NCI-H187 treated with DMSO at 0.1 percent for 48 hours (cell line): ENCODE measurements at regions not wholly inside any gene's neighbourhood (a gene's known extent, or its start where the extent isn't known, plus 50 kb on each side); places are given as distances from the start of the nearest gene placed in this dataset.
"Not testable (repeated sequence)": the region's sequence is repeated elsewhere in the genome, so short reads cannot be mapped to it uniquely, and the experiment has no call there.

ENCODE experiments used
- DNase-seq: peaks from one replicate; lab custom pipeline; 2025; lab: John Stamatoyannopoulos, UW

DNA sequence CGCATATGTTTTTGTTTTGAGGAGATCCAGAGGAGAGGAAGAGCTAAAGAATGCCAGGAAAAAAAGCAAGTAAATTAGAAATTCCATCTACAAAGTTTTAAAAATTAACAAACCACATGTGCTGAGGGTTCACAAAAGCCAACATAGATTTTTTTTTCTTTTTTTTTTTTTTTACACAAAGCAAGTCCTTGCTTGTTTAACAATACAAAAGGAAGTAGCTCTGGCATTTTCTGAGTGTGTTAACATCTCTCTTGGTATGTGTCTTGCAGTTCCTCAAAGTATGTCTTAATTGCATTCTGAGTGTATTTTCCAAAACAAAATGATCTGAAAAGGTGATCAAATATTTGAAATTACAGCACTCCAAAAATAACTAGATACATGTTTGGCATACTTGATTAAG is 1682.7 kb upstream of the AGA start:
- DNase-seq: no peak

DNA sequence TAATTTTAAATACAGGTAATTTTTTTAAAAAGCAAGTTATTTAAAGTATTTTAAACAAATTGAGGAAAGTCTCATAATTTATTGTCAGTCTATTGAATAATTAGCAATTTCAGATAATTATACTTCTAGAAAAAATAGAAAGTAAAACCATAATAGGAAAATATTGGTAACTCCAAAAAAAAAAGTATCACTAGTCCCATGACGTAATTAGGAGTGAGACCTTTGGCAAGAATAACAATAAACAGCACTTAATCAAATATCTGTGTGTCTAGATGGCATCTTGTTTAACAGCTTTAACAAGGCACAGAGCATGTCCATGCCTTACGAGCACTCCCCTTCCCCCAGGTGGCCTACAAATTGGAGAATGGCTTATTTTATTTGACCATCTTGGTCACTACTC is 1683.6 kb upstream of the AGA start:
- DNase-seq: no peak

DNA sequence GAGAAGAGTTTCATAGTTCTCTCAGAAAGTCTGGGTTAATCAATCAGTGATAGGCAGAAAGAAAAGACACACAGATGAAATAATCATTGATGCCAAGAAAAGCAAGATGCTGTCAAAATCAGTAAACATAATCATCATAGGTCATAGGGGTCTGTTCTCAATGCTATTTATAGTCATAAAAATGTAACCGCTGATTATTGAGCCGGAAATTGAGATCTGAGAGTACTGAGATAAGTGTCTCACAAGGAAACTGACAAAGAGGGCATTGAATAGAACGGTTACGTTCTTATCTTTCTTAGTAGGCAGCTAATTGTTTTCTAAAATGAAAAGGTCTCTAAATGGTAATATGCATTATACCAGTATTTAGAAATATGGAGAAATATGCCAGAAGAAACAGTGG is 1686.1 kb upstream of the AGA start:
- DNase-seq: no peak

DNA sequence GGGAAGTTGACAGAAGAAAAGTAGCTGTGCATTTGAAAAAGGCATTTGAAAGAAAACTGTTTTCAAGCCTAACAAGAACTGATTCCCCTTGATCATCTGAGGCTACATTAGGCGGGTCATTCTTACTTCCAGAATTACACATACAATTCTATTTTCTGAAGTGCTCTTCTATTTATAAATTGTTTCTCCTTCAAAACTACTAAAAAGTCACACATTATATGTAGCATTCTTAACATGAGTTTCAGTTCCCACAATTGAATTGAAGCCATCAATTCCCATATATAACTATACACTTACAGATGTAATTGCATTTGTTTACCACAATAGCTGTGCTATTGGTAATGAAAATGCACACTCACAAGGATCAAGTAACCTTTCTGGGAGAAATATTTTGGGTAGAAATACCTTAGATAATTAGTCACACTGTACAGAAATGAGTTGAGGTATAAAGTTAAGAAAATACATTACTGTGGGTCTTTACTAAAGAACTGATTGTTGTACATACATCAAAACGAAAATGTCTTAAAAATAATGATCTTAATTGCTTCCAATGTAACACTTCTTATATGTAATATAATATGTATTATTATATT is 1688.0 kb upstream of the AGA start:
- no peak for DNase-seq

DNA sequence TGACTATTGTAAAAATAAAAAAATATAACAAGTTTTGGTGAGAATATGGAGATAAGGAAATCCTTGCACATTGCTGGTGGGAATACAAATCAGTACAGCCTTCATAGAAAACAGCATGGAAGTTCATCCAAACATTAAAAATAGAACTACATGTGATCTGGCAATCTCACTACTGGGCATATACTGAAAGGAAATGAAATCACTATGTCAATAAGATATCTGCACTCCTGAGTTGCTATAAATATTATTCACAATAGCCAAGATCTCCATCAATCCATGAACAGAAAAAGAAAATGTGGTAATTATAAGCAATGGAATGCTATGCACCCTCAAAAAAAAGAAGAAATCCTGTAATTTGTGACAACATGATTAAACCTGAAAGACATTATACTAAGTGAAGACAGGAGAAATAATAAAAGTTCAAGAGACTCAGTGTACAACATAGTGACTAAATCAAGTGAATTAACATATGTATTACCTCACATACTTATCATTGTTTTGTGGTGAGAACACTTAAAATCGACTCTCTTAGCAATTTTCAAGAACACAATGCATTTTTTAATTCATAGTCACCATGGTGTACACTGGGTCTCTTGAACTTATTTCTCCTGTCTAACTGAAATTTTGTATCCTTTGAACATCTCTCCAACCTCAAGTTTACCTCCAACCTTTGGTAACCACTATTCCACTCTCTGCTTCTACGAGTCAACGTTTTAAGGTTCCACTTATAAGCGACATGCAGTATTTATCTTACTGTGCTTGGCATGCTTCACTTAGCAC is 1703.7 kb upstream of the AGA start:
- DNase-seq: no peak

DNA sequence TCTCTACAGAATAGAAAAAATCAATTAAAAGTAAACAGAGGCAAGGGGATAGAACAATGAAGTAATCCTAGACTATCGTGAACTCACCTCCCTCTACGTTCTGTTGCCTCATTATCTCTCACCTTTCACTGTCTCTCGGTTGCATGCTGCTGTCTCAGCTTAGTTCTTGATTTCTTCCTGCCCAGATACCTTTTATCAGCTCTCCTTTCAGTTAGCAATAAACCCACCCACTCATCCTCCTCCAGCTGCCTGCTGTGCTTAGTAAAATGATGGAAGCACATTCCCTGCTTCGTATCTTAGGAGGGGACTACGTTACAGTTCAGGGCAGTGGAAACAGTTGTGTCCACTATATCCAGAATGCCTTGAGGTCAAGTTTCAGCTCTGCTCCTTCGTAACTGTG is 1709.5 kb upstream of the AGA start:
- no peak for DNase-seq

DNA sequence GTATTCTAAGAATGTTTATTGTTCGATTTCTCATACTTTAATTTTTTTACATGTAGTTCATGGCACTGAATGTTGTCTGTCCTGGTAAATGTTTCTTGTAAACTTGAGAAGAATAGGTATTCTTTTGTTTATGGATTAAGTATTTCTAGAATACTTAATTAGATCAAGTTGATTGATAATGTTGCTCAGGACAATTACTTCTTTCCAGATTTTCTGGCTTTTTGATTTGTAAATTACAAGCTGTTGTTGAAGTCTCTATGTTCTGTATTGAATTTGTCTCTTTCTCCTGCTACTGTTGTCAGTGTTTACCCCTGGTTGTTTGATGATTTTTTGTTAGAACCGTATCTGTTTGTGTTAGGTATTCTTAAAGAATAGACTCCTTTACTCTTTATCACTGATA is 1720.9 kb upstream of the AGA start:
- no peak for DNase-seq

DNA sequence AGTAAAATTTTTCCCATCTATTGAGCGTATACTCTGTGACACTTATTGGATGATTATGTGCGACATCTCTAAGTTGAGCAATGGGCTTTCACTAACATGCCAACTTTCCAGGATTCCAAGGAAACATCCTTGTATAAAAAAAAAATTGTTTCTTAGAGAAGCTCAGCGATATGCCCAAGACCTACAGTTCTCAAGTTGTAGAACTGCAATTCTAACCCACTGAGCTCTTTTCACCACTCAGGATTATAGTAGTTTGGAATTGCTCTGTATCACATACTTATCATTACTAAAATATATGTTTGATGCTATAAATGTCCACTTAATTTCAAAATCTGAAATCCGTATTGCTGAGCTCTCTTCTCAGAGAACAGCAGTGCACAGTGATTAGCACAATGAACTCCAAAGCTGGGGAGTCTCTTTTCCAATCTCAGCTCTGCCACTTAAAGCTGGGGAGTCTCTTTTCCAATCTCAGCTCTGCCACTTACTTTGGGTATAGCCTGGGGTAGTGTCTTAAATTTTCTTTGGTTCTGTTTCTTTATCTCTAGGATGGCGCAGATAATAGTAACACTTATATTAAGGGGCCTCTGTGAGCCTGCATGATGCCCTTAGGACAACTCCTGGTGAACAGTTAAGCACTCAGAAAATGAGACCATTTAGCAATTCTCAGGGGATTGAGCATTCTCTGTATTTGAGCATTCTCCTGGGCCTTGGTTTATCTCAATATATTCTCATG is 1722.2 kb upstream of the AGA start:
- no peak for DNase-seq

DNA sequence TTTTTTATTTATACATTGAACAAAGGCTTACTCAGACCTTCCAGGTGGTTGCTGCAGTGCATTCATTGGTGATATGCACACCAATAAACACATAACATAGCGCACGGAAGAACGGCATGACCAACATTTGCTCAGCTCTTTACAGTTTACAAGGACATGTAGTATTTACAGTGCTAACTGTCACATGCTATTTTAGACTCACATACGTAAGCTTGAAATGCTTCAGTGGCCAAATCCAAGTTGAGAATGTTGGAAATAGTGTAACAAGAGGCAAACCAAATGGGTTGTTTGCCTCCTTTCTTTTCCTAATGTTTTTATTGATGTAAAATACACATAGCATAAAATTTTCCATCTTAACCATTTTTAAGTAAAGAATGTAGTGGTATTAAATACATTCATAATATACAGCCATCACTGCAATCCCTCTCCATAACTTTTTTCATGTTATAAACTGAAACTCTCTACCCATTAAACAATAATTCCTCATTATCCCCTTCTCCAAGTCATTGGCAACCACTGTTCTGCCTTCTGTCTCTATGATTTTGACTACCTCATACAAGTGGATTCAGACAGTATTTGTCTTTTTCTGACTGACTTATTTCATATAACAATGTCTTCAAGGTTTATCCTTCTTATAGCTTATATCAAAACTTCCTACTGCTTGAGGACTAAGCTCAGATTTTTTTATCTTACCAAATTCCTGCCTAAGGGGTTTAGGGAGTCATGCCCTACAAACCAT is 1722.9 kb upstream of the AGA start:
- DNase-seq: no peak

DNA sequence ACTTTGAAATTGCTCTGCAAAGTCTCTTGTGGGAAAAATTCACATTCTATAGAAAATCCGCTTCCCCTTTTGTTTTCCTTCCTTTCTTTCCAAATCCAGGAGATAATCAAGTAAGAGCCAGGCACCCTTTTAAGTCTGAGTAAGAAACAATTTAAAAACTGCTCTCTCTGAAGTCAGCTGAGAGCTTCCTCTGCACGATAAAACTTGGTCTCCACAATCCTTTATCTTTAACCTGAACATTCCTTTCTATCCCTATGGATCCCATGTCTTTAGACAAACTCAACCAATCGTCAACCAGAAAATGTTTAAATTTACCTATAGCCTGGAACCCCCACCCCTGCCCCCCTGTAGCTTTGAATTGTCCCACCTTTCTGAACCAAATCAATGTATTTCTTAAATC is 1723.6 kb upstream of the AGA start:
- no peak for DNase-seq

DNA sequence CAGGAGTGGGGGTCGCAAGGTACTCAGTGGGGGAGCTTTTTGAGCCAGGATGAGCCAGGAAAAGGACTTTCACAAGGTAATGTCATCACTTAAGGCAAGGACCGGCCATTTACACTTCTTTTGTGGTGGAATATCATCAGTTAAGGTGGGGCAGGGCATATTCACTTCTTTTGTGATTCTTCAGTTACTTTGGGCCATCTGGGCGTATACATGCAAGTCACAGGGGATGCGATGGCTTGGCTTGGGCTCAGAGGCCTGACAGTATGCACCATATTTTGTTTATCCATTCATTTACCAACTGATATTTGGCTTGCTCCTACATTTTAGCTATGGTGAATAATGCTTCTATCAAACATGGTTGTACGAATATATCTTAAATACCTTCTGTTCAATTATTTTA is 1728.1 kb upstream of the AGA start:
- not testable (repeated sequence) for DNase-seq

DNA sequence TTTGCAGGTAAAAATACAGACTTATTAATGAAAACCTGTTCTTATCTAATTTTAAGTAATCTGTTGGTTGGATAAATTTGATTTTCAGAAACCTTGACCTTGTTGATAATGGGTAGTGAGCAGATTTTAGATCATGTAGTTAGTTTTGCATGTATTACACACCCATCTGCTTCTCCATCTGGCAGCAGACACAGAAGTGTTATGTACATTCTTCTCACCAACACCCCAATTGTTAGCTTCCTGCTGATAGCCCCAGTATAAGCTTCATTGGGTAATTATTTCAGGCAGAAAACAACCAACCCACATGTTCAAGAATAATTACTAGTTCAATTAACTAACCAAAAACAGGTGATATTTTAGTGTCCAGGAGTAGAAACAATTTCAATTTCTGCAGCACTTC is 1740.5 kb upstream of the AGA start:
- no peak for DNase-seq

DNA sequence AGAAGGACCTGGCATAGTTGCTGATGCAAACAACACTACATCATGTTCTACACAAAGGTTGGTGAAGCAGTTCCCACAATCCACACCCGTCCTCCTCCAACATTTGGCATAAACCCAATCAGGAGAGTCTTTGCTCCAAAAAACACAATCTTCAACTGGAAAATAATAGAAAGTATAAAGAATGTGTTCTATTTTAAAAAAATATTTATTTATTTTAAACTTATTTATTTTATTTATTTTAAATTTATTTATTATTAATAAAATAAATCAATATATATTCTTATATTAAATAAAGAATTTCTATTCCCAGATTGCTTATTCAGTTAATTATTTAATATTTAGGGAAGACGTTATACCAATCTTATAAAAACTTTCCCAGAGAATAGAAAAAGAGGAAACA is 1753.7 kb upstream of the AGA start:
- no peak for DNase-seq

DNA sequence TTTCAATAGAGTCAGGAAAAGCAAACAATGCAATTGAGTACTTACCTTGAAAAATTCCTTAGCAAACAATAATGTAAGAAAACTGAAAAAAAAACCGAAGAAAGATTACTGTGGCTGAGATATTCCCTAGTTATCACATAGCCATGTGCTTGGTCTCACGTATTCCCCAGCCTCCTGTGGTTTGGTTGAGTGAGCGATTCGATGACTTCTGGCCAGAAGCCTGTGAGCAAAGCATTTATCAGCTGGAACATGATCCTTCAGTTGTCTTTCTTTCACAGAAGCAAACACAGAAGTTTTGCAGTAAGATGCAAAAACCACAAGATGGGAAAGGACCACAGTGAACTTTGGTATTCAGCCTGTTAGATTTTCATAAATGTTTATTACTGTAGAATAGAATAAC is 1754.3 kb upstream of the AGA start:
- DNase-seq: no peak

DNA sequence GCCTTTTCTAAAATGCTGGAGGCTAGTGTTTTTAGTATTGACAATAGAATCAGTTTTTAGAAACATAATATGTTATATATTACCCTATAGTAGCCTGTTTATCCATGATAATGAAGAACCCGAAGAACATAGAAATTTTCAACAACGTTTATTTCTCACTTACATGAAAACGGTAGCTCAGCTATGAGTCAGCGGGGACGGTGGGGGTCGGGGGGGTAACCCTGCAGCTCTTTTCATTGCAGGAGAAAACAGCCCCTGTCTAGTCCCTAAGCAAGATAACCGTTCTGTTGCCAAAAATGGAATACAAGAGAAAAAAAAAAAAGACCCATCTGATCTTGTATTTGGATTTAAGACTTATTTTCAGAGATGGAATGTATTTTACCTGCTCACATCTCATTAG is 1758.4 kb upstream of the AGA start:
- no peak for DNase-seq

DNA sequence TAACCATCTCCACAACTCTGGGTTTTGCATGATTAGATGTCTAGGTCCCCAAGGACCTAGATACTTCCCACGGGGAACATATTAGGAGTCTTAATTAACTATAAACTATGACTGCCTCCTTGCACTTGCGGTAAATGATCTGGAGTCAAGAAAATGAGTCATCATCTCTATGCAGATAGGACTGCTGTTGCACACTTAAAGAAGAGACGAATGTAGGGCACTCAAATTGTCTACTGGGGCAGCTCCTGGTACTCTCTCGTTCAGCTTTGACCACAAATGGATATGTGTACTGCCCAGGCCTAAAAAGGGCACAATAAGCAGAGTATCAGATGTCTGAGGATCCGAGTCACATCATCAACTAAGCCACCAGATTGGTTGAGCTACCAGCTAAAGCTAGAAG is 1783.4 kb upstream of the AGA start:
- DNase-seq: no peak

DNA sequence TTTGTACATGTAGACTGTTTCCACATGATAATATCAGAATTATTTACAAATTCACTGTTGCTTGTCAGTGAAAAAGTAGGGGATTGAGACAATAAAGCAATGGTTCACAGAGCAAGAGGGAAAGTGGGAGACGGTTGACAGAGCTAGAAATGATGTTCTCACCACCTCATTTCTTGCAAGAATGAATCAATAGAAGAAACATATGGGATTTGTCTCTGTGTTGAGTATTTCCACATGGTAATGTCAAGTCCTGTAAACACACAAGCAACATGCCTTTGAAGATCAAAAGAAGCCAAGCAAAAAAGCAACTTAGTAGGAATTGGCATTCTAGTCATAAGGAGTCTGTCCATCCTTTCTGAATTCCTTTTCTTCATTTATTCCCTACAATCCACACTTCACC is 1806.6 kb upstream of the AGA start:
- DNase-seq: no peak

DNA sequence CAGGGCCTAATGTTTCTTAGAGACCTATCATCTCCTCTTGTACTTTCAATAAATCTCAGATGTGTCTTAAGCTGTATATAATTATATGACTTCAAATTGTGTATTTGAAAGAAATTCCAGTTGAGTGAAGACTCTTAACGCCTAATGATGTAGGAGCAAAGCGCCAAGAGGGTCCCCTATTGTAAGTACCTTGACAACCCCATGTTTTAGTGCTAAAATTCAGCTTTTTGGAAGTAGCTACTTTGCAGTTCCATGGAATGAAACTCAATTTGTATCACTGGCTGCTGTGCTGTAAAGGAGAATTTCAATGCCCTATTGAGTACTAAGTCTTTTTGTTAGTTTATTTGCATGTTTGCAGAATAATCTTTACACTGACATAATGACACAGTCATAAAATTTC is 1826.6 kb upstream of the AGA start:
- no peak for DNase-seq

DNA sequence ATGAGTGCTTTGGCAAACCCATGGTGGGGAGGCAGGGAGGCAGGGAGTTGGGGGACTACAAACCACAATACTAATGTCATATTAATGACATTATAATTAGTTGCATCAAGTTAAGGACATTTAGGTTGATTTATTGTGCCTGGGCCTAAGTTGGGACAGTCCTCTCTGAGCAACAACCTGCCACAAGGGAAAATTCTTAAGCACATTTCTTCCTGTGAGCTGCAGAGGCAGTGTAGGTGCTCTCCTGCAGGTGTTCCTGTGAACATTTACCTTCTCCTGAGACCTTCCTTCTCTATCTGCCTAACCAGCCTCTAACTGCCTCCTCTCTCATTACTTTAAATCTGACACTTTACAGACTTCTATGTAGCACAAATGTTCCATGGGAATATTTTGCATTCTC is 1830.0 kb upstream of the AGA start:
- DNase-seq: no peak

DNA sequence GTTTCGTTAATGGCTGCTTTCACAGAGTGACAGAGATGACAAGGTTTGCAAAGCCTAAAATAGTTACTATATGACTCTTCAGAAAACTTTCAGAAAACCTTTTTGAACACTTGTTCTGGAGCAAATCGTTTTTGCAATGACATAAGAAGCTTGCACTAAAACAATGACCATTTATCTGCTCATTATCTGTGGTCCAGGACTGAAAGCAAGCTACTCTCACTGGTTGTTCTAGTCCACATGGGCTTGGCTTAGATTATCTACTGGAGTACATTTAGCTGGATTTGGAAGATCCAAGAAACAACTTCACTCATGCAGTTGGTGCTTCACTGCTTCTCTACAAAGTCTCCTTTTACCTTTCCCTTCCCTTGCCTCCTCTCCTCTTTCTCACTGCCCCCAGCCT is 1836.4 kb upstream of the AGA start:
- no peak for DNase-seq

DNA sequence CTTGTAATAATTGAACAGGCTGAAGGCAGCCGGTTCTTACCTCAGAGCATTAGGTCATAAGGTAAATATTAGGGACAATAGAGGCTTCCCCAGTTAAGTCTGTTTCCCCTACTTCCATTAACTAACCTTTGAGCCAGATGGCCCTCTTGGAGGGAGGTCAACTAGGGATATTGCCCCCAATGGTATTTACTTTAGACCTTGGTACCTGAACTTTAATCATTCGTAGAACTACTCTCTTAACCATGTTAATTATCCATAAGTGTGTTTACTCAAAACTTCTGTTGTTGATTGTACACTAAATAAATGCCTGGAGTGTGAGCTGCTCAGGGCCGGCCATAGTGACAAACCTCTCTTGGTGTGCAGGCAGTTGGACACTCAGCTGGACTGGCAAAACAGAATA is 1843.5 kb upstream of the AGA start:
- DNase-seq: no peak

DNA sequence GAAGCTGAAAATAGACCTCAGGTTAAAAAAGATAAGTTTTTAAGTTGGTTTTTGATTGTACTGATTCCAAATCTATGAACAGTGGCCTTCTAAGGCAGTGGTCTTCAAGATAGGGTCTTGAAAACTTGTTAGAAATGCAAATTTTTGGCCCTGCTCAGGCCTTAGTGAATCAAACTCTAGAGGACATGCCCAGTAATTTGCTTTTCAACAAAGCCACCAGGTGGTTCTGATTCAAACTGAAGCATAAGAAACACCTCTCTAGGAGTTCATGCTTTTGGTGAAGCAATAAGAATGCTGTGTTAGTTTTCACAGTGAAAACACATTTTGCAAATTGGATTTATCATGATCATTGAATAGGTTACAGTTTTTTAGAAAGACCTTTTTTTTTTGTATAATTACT is 1849.4 kb upstream of the AGA start:
- DNase-seq: no peak

DNA sequence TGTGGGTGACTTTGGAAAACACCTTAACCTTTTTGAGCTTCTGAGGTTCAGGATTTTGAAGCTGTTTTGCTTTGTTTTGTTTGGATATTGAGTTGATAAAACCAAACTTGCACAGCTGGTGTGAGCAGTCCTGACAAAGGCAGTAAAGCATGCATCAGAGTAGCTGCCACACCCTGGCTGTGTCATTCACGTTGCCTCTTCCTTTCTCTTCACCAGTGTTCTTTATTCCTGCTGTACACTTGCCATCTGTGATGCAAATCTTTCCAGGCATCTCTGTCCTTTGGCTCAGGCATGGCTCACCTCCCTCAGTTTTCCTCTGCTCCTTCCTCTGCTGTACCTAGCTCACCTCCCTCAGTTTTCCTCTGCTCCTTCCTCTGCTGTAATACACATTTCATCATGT is 1850.2 kb upstream of the AGA start:
- no peak for DNase-seq
